IPS DF 19.7 (cell line): ENCODE measurements at regions not wholly inside any gene's neighbourhood (a gene's known extent, or its start where the extent isn't known, plus 50 kb on each side); places are given as distances from the start of the nearest gene placed in this dataset.

Experiments used
- DNase-seq: peaks from one replicate; pipeline ENCODE4 v3.0.0-alpha.2; 2013; ENCODE audit warnings: low read depth, low spot score

DNA sequence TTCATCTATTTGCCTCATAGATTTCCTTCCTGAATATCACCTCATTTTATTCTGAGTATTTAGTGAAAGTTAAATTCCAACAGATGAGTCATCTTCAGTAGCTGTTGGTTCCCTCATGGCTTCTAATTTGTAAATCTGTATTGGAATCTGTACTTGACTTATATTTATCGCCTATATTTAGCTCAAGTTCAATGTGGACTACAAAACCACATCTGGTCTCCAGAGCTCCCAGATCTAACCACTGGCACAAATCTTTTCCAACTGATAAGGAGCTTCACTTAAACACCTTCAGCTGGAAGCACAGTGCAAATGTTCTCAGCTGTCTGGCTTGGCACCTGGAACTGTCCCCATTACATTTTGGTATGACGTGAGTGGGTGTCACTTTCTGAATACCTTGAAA, 82.8 kb upstream of the DSEL start:
- DNase-seq, result no peak

DNA sequence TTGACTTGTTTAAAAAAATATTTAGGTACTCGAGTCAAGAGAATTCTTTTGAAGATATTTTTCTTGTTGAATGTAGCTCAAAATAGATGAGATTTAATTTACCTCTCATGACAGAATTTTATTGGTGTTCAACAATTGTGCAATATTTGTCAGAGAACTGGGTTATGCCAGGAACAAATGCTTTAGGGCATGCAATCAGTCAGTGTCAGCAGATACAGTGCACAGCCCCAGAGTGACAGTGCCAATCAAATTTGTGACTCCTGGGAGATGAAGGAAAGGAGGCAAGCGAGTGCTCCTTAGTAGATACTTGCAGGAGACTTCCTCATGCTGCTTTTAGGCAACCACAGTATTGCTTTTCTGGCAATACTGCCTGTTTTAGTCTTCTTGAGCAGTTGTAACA, 81.2 kb upstream of the DSEL start:
- no peak for DNase-seq

DNA sequence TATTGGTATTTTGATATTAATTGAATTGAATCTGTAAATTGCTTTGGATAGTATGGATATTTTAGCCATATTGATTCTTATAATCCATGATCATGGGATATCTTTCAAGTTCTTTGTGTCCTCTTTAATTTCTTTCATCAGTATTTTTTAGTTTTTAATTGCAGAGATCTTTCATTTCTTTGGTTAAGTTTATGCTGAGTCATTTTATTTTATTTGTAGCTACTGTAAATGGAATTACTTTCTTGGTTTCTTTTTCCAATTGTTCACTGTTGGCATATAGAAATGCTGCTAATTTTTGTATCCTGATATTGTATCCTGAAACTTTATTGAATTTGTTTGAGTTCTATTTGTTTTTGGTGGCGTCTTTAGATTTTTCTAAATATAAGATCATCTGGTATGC, 79.5 kb upstream of the DSEL start:
- DNase-seq, result no peak

DNA sequence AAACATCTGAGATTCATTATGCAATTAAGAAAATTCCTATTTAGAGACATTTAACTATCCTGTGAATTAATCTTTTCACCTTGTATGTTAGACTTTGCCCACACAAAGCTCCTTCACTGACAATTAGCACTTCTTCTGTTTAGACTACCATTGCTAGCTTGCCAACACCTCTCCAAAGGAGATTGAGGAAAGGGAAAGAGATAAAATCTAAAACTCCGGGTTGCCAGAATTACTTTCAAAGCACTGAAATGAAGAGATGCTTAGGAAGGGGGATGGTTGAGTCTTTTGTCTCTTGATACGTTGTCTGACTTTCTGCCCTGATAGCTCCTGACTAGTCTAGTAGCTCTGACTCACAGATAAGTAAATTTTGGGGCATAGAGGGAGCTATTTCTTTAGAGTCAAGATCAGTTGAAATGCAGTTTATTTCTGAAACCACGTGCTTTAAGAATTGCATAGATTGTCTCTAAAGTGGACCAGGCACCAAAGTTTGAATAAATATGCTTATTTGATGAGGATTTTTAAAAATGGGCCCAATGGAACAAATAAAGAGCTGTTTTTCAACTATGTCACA, 74.1 kb upstream of the DSEL start:
- no peak for DNase-seq

DNA sequence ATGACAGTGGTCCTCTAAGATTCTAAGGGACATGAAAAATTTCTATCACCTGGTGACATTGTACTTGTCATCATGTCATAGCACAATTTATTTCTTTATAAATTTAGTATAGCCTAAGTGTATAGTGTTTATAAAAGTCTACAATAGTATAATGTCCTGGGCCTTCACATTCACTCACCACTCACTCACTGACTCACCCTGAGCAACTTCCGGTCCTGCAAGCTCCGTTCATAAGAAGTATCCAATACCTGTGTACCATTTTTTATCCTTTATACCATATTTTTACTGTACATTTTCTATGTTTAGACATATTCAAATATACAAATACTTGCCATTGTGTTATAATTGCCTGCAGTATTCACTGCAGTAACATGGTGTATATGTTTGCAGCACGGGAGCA, 72.8 kb upstream of the DSEL start:
- no peak for DNase-seq

GRCh38 chr18:67586101-67586500, 69.6 kb upstream of the DSEL start:
- DNase-seq, result no peak

DNA sequence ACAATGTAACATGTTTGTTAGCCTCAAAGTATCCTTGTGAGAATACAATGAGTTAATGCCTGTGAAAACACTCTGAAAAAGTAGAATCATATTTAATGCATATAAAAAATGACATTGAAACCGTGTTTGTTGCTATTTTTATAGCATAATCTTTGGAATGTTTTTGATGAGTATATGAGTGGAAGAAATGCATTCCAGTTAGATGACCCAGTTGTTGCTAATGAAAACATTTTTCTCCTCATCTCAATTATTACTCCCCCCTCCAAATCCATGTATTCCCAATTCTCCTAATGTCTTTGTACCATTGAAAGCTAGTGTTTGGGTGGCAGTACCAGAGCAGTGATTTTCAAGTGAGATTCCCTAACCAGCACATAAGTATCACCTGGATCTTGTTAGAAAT, 67.1 kb upstream of the DSEL start:
- no peak for DNase-seq

- no peak for DNase-seq
These were observed 66.0 kb upstream of the DSEL start for GRCh38 chr18:67582488-67582887.

- no peak for DNase-seq
These were observed 64.7 kb upstream of the DSEL start for GRCh38 chr18:67581178-67581577.

- no peak for DNase-seq
These were observed 60.9 kb upstream of the DSEL start for GRCh38 chr18:67577386-67577785.

GRCh38 chr18:67574749-67575148, 58.2 kb upstream of the DSEL start:
- DNase-seq, result no peak

- DNase-seq, result peak; percentile 23
These were observed 51.6 kb upstream of the DSEL start for GRCh38 chr18:67568166-67568565.
